MM.1S (cell line): ENCODE measurements at regions not wholly inside any gene's neighbourhood (a gene's known extent, or its start where the extent isn't known, plus 50 kb on each side); places are given as distances from the start of the nearest gene placed in this dataset.

Source experiments
- CTCF ChIP-seq: fragments of 300-600 bp; sonication (generic); IDR thresholded peaks from 2 replicates; pipeline ENCODE4 v1.5.1; 2016; ENCODE audit warnings: antibody characterized with exemption, low read length, mixed read lengths
- EZH2 ChIP-seq: fragments of 300-600 bp; sonication (generic); optimal IDR thresholded peaks from 2 replicates; pipeline ENCODE3; 2017; ENCODE audit warnings: low read depth, mild to moderate bottlenecking, antibody characterized with exemption, low read length, mixed read lengths

GRCh38 chr2:49251251-49251650 lies 96.9 kb upstream of the FSHR start:
- no peak for TF ChIP-seq CTCF
- no peak for TF ChIP-seq EZH2
